Prostate gland (tissue), 2 donors: ENCODE measurements at regions not wholly inside any gene's neighbourhood (a gene's known extent, or its start where the extent isn't known, plus 50 kb on each side); places are given as distances from the start of the nearest gene placed in this dataset.

Experiments
- DNase-seq: peaks from one replicate; pipeline ENCODE4 v3.0.0-alpha.2; 2019; ENCODE audit warnings: low spot score
- H3K27ac ChIP-seq, 2 donors: fragments of 200-600 bp; sonication (generic); 2 replicates each; pipeline ENCODE4 v1.5.1; 2017 to 2019
- H3K27me3 ChIP-seq: fragments of 200-600 bp; sonication (generic); replicated peaks from 2 replicates; pipeline ENCODE4 v1.5.1; 2019; ENCODE audit not compliant: insufficient read depth
- H3K36me3 ChIP-seq, 2 donors: fragments of 200-600 bp; sonication (generic); 1 replicate in 1 of 2; 2 replicates in 1 of 2; pipeline versions ENCODE4 v1.5.1 to v1.8.1; 2017 to 2019
- H3K4me1 ChIP-seq: fragments of 200-600 bp; sonication (generic); replicated peaks from 2 replicates; pipeline ENCODE4 v1.5.1; 2019
- H3K4me3 ChIP-seq, 2 donors: fragments of 200-600 bp; sonication (generic); 2 replicates each; pipeline ENCODE4 v1.5.1; 2017 to 2019
- H3K9me3 ChIP-seq: fragments of 200-600 bp; sonication (generic); 2 replicates; pipeline ENCODE4 v1.5.1; 2017
- POLR2A ChIP-seq: fragments of 450-650 bp; IDR thresholded peaks from one replicate; pipeline ENCODE4 v1.6.1; 2016; ENCODE audit warnings: antibody characterized with exemption, mild to moderate bottlenecking
- POLR2AphosphoS5 ChIP-seq: sonication (generic); formaldehyde crosslinking; IDR thresholded peaks from one replicate; pipeline ENCODE4 v1.6.1; 2017; ENCODE audit warnings: antibody characterized with exemption
- WGBS: methylation state at CpG from one replicate; pipeline ENCODE4 v1.1.5; 2018; 5-methylcytosine and 5-hydroxymethylcytosine counted together
- intact Hi-C: fragments of 100-400 bp; cut with DNase I; formaldehyde crosslinking; loops from one replicate; pipeline ENCODE4 v1.14.2; 2022
- TF ChIP-seq, protein P1 (sequence below), 4 experiments: fragments of 200-600 bp in 2 of 4; fragments of 450-650 bp in 2 of 4; sonication (generic) in 2 of 4; IDR thresholded peaks; 1 replicate in 3 of 4; 2 replicates in 1 of 4; pipeline ENCODE4 v1.5.1; 2016 to 2019; ENCODE audit warnings: antibody characterized with exemption in 4 of 4, mild to moderate bottlenecking in 2 of 4, moderate library complexity in 2 of 4

- Histone ChIP-seq H3K4me1 (no peaks in the 10 kb centered on the region), H3K4me3 (no peak overlapping the region), H3K27ac (no peak overlapping the region), H3K36me3 (no peaks in the 10 kb centered on the region), H3K9me3 (no peaks in the 10 kb centered on the region), H3K27me3 (no peaks in the 10 kb centered on the region)
- DNase-seq: no peak
- intact Hi-C loops: no loop called here
- WGBS: 91% methylated on average over 5 of the region's 5 CpGs
- TF ChIP-seq POLR2AphosphoS5: no peak
- TF ChIP-seq POLR2A: no peak
- TF ChIP-seq, protein P1, sequence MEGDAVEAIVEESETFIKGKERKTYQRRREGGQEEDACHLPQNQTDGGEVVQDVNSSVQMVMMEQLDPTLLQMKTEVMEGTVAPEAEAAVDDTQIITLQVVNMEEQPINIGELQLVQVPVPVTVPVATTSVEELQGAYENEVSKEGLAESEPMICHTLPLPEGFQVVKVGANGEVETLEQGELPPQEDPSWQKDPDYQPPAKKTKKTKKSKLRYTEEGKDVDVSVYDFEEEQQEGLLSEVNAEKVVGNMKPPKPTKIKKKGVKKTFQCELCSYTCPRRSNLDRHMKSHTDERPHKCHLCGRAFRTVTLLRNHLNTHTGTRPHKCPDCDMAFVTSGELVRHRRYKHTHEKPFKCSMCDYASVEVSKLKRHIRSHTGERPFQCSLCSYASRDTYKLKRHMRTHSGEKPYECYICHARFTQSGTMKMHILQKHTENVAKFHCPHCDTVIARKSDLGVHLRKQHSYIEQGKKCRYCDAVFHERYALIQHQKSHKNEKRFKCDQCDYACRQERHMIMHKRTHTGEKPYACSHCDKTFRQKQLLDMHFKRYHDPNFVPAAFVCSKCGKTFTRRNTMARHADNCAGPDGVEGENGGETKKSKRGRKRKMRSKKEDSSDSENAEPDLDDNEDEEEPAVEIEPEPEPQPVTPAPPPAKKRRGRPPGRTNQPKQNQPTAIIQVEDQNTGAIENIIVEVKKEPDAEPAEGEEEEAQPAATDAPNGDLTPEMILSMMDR (IDR thresholded peaks at IDR 0.05): no peak
Observed at GRCh38 chr7:3250725-3251124, 50.3 kb upstream of the SDK1 start.
